NCI-H1048 (cell line): ENCODE measurements at regions not wholly inside any gene's neighbourhood (a gene's known extent, or its start where the extent isn't known, plus 50 kb on each side); places are given as distances from the start of the nearest gene placed in this dataset.
A peak's percentile ranks its signal among the peaks of the same experiment; 100 is the strongest.
"Not testable (repeated sequence)": the region's sequence is repeated elsewhere in the genome, so short reads cannot be mapped to it uniquely, and the experiment has no call there.

Experiments
- DNase-seq: peaks from one replicate; lab custom pipeline; 2025; lab: John Stamatoyannopoulos, UW

DNA sequence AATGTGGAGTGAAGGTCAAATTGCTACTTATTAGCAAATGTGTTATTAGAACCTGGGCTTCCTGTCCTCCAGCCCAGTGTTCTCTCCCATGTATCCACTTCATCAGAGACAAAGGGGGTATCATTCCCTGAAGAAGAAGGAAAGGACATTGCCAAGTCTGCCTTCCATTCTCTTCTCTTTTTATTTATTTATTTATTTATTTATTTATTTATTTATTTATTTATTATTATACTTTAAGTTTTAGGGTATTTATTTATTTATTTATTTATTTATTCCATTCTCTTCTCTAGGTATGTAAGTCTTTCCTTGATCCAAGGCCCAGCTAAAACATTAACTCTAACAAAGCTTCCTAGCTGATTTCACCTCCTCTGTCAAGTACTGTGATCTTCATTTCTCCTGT lies 277.8 kb upstream of the DNAJC19 start:
- no peak for DNase-seq

DNA sequence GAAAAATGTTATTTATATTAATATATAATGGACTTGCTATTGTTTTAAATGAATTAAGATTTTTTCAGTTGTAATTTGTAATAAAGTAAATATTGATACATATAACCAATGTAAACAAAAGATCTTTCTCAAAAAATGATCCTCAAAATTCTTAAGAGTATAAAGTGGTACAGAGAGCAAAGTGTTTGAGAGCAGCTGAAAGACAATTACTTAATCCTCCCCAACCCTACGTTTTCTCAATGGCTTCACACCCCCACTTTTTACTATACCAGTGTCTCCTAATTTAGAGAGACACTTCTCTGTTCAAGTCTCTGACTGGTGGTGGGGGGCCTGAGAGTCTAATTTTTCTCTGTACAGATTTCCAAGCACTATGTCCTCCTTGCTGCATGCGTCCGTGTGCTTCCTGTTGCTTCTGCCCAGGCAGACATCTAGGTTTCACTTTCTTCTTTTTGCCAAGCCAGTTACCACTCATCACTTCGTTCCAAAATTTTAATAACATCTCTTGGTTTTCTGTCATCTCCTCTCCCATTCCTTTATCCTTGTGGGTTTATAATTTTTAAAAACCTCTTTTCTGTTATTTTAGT lies 276.3 kb upstream of the DNAJC19 start:
- DNase-seq, result no peak

DNA sequence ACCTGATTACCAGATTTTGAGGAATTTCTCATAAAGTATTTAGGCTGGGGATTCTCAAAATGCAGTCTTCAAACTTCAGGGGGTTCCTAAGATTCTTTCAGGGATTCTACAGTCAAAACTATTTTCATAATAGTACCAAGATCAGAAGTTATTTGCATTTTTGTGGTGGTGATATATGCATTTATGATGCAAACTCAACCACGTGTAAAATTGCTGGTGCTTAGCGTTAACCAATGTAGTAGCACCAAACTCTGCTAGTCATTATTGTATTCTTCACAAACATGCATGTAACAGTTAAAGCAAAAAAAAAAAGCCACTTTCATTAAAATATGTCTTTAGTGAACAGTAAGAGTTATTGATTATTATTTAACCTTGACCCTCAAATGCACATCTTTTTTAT lies 274.9 kb upstream of the DNAJC19 start:
- peak; percentile 5 for DNase-seq

DNA sequence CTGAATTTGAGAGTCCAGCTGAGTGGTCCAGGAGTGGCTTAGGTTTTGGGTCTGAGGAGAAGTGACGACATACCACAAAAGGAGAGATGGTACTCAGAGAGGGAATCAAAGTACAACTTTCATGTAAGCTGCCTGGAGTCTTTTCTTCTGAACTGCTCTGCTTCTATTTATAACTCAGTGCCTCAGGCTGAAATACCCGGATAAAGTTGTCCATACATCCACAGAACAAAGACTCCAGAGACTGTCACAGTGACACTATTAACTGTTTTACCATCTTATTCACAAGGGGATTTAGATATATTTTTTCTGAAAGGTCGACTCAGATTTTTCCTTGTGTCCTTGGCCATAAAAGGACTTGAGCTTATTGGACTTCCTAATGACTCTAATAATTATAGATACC lies 264.3 kb upstream of the DNAJC19 start:
- DNase-seq, result no peak

DNA sequence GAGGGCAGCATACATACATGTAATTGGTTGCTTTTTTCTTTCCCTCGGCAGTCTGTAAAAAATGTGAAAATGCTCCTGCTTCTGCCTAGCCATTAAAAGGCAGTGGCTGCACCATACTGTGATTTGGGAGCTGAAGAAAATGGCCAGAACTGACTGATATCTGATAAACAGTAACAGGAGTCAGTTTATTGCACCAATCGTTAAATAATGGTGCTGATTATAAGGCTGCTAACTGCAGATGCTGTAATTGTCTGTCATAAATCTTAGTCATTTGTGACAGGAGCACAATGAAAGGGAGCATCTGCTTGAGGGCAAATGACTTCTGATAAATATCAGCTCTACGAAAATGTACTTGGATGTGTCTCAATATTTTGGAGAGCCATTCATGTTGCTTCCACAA lies 263.1 kb upstream of the DNAJC19 start:
- no peak for DNase-seq

DNA sequence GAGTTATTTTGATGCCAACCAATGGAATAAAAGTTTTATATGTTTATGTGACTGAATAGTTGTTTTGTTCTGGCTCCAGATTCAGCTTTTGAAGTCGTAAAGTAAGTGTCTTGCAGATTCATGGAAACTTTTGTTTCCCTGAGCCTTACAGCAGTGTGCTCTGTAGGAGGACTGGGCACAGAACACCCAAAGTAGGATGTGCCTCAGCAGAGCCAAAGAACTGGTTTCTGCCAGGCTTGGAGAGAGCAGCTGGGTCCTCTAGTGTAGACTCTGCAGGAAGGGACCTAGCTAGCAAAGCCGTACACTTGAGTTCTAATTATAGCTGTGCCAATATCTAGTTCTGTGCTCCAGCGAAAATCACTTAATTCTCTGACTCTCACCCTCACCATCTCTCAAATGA lies 261.2 kb upstream of the DNAJC19 start:
- DNase-seq, result no peak

DNA sequence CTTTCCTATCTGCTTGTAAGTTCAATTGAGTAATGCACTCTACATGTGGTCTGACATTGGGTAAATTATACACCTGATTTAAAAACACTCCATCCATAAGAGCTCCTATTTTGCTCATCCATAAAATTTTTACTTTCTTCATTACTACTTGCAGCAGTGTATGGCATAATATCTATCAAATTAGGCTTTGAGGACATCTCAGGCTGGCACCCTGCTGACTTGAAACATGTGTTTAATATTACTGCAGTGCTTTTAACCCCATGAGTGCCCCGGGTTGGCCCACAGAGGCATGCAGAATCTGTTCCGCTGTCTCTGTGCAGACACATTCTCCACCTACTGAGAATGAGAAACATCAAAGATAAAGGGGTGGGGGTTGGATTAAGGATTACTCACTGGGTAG lies 249.9 kb upstream of the DNAJC19 start:
- DNase-seq, result no peak

DNA sequence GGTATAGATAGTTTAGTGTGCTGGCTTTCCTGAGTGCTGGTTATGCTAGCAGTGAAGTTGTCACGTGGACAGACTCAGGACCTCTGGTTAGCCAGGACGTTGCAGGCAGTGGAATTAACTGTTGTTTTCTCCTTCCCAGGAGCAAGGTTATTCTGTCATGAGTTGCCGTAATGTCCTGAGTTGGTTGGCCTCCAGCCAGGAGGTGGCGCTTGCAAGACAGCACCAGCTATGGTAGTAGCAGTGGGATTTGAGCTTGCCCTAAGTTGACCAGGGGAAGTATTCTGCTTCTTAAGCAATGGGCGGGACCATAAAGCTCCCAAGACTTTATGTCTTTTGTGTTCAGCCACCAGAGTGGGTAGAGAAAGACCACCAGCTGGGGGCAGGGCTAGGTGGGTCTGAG lies 240.7 kb upstream of the DNAJC19 start:
- DNase-seq, result no peak

DNA sequence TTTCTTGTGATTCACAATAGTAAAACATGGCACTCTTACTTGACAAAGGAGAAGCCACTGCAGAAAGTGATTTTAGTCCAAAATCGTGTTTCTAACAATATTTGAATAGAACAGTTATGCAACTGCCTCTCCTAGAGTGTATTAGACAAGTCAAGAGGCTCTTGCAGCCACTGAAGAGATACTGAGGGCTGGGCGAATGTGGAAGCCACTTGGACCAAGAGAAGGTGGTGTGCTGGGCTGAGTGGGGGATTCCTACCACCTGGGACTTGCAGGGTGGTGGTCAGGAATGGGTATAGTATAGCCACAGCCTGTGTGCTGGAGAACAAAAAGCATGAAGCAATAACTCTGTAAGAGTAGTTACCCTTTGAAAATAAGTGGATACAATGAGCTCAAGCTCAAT lies 223.8 kb upstream of the DNAJC19 start:
- DNase-seq, result no peak

DNA sequence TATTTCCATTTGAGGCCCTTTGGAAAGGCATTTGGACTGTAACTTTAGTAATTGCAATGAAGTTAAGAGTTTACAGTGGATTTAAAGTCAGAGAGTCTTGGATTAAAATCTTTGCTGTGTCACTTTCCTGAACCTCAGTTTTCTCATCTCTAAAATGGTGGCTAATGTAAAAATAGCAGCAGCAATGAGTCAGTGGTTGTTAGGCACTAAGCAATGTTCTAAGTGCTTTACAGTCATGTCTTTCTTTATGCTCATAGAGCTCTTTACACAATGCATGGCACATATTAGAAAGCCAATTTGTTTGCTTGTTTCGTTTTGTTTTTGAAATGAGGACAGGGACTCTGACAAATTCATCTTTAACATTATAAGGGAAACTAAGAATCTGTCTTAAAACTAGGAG lies 222.7 kb upstream of the DNAJC19 start:
- DNase-seq, result no peak

DNA sequence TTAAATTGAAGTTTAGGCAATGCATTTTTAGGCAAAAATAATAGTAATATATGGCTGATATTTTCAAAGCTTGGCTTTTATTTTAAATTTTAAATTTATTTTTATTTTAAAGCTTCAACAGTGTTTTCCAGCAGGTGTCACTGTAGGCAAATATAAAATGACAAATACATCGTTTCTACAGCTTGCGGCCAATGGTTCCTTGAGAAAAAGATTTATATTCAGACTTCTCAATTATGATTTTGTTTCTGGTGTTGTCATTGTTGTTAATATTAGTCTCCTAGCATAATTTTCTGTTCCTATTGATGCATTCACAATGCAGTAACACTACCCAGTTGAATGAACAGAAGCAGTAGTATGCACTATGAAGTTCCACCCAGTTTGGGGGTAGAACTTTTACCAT lies 220.7 kb upstream of the DNAJC19 start:
- DNase-seq, result no peak

DNA sequence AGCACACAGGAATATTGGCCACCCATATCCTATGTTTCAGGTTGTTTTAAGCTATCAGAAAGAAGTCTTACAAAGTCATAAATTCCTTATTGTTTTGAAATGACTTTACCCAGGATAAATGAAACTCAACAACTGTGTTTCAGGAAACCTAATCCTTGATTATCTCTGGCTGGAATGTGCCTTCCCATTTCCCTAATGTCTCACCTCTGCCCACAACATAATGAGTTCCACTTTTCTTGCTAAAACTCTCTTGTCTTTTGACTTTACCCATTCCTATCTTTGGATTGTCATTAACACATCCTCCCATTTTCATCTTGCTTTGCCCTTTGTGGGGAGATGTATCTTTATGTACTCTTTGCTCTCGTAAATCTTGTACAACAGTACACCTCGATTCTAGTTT lies 200.0 kb upstream of the DNAJC19 start:
- no peak for DNase-seq

DNA sequence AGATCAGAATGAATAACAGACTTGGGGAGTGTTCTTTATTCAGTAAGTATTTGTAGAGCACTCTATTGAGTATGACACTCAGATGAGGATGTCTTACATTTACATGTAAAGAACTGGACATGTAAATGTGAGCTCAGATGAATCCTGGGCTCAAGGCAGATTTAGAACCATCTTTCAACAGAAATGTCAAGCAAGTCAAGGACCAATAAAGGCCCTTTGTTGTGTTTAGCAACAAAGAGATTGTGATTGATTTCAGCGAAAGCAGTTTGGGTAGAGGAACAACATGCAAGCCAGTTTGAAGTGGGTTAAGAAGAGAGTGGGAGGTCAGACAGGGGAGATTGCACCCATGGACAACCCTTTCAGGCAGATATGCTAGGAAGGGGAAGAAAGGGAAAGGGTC lies 194.2 kb upstream of the DNAJC19 start:
- DNase-seq, result no peak

DNA sequence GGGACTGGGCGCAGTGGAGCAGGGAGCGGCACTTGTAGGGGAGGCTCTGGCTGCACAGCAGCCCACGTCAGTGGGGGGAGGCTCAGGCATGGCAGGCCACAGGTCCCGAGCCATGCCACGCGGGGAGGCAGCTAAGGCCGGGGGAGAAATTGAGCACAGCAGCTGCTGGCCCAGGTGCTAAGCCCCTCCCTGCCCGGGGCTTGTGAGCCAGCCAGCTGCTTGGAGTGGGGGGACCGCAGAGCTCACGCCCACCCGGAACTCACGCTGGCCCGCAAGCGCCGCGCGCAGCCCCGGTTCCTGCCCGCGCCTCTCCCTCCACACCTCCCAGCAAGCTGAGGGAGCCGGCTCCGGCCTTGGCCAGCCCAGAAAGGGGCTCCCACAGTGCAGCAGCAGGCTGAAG lies 193.5 kb upstream of the DNAJC19 start:
- not testable (repeated sequence) for DNase-seq

DNA sequence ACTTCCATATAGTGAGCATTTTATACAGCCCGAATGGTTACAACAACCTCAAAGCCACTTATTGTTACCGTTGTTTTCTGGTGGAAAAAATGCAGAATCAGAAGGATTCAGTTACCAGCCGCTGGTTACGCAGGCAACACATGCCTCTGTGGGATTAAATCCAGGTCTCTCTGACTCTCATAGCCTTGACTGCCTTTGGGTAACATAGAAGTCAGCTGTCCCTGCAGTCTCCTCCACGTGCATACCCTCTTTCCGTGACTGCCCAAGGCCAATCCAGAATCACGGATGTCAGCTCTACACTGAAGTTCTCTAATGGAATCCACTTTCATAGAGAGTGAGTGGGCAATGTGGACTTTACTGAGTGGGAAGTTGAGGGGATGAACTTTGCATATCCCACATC lies 189.5 kb upstream of the DNAJC19 start:
- DNase-seq, result no peak

DNA sequence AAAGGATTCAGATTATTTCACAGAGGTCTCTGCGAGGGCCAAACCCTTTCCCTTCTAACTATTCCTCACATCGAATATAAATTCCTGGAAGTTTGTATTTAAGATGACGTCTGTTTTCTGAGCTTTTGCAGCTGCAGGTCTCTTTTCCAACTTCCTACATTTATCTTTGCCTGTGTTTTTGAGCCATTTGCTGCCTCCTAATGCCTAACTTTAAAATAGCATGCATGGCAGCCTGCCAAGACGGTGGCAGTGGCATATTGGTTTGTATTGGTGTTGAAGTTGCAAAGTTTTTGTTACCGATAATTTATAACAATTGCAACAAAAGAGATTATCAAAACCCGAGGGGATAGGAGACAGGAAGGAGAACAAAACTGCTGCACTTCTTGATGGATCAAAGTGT lies 187.1 kb upstream of the DNAJC19 start:
- DNase-seq, result no peak

DNA sequence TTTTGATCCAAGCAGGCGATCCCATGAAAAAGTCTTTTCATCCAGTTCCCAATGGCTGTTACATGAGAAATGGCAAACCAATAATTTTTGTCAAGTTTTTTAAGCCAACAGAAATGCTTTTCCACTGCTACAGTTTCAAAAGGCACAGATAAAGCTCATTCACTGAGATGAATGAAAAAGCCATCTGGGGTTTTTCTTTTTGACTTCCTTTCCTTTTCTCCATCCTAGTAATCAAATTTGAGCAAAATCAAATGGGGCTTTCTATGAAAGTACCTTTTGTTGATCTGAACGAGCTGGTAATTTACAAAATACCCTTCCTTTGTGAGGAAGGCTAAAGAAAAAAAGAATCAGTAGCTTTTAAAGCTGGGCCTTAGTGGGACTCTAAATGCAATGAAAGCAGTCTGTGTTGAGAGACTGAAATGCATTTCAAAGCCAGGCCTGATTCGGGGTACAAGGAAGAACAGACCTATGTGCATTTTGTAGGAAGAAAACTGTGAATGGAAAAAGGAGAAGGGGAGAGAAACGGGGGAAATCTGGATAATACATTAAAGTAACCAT lies 185.2 kb upstream of the DNAJC19 start:
- DNase-seq, result no peak

DNA sequence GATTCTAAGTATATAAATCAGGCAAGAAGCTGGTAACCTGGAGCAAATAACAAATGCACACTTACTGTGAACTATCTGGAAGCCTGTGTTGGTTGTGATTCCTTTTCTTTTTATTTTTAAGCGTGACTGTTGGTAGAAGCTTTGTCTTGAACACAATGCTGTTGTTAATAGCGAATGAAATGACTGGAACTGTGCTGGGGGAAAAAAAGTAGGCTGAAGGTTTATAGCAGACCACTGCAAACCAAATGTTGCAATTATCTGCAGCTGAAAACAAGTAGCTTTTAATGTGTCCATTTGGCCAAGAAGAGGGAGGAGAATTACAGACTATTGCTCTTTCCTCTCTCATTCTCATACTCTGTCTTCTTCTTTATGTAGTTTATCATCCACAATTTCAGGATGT lies 184.5 kb upstream of the DNAJC19 start:
- DNase-seq, result no peak

DNA sequence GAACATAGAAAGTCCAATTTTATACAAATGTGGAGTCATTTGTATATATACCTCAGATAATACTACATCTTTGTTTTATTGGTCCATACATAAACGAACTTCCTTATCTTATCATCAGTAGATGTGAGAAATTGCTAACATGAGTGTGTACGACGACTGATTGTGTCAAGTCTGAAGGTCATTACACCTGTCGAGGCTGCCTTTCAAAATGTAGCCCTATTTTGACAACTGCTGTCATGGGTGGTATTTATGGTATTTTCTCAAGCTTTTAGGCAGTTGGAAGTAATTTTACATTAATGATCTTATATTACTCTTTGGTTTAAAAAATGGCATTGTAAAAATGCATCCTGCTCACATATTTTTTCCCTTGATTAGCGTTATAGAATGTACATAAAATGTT lies 183.7 kb upstream of the DNAJC19 start:
- DNase-seq, result no peak

DNA sequence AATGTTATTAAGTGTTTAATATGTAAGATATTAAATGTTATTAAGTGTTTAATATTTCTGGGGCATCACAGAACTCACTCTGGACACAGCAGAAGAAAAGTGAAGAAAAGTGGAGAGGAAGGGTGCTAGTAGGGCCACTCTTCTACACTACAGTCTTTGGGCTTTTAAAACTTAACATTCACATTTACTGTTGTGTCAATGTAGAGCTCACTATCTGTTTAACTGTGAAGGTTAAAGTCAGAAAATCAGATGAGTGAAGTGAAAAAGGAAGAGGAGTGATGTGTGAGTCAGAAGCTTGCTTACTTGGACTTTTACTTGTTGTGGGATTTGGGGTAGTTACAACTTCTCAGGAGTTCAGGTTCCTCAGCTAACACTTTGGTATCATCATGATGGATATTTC lies 145.3 kb upstream of the DNAJC19 start:
- no peak for DNase-seq

DNA sequence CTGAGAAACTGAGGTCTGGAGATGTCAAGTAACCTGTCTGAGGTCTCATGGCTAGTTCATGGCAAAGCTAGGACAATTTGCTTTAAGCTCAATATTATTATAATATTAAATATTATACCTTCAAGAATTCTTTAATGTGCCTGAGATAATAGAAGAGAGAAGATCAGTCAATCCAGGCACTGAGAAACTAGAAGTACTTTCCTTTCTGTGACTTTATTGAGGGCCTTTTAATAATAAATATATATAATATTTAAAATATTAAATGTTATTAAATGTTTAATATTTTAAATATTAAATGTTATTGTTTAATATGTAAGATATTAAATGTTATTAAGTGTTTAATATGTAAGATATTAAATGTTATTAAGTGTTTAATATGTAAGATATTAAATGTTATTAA lies 144.3 kb upstream of the DNAJC19 start:
- DNase-seq, result no peak

DNA sequence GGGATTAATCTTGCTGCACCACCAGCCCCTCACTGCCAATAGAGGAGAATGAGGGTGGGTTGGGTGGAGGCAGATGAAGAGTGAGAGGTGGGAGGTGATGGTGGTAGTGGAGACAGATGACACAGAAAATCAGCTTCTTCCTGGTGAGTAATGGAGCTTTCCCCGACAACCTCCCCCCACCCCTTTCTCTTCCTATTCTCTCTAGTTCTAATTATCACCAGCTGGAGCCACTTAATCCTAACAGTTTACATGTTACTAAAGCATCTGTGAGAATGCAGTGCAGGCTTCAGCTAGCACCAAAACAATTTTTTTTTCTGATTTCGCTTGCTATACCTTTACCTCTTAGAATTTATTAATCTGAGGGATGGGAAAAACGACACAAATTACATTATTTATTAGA lies 116.1 kb upstream of the DNAJC19 start:
- DNase-seq, result no peak

DNA sequence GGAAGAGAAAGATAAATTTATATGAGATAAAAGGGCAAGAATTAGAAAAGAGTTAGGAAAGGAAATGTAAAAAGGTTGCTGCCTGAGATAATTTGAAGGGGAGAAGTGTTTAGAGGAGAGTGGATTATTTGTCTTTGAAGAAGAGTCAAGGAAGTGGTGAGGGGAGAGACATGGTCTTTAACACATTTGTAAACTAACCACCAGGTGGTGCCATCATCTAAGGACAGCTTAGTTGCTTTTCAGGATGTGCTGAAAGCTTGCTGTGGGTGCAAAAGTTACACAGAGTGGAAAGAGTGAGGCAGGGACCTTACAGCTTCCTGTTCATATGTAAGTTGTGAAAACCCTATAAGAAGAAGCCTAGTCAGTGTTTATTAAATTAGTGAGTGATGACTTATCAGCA lies 114.1 kb upstream of the DNAJC19 start:
- DNase-seq, result no peak

DNA sequence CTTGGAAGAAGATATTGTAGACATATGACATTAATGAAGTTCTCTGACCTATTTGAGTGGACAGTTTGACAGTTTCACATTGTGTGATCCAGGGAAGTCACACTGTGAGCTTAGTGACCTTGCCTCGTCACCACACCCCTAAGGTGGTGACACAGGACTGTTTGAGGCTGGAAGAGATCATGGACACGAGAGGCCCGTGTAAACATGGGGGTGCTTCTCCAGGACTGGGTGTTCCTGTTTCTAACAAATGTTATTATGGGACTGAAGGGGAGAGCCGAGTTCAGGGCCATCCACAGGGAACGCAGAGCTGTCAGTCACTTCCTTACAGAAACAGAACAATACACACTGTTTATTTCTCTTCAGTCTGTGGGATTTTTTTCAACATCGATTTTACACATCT lies 96.5 kb upstream of the DNAJC19 start:
- DNase-seq, result no peak

DNA sequence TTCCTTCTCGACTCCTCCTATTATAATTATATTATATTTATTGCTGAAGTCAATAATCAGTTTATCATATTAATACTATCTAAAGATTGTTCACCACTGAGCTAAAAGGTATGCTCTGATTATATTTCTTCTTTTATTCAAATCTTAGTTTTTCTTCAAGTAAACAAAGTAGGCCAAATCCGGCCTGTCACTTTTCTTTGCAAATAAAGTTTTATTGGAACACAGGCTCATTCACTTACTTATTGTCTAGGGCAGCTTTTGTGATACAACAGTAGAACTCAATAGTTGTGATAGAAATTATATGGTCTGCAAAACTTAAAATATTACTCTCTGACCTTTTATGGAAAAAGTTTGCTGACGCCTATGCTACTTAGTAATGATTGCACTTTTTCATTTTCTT lies 92.4 kb upstream of the DNAJC19 start:
- no peak for DNase-seq
